HCT116 (cell line): ENCODE measurements at regions not wholly inside any gene's neighbourhood (a gene's known extent, or its start where the extent isn't known, plus 50 kb on each side); places are given as distances from the start of the nearest gene placed in this dataset.

ENCODE experiments used
- ATAC-seq: fragments of 200-7000 bp; cut with Tn5 transposase; 2 replicates; pipeline ENCODE4 v1.9.1; 2020; ENCODE audit warnings: mild to moderate bottlenecking, moderate library complexity
- BruUV-seq: library from RNA; stranded (reverse); fragments of 400-500 nt; replicated peaks from 2 replicates; lab custom pipeline; 2021; lab: Mats Ljungman, UMichigan
- CTCF ChIA-PET: fragments of 300-600 bp; sonication (Branson Sonifier 250); formaldehyde crosslinking; loops from one replicate; lab custom pipeline; 2021; ENCODE audit warnings: antibody characterized with exemption; lab: Charles Lee
- POLR2A ChIA-PET: fragments of 300-600, 350-600 bp; sonication (Branson Sonifier 250); formaldehyde crosslinking; loops from one replicate; lab custom pipeline; 2021; ENCODE audit warnings: antibody characterized with exemption; lab: Charles Lee
- RAD21 ChIA-PET, 2 experiments: fragments of 300-600 bp; sonication (Branson Sonifier 250); formaldehyde crosslinking; loops; one replicate each; lab custom pipeline; 2023; ENCODE audit warnings: low total read pairs in 2 of 2; ENCODE audit not compliant: uncharacterized antibody in 2 of 2, unreplicated experiment in 2 of 2, low non-redundant PET in 1 of 2; lab: Charles Lee
- DNase-seq: peaks from one replicate; pipeline ENCODE4 v3.0.0-alpha.2; 2010; ENCODE audit warnings: low read depth, low spot score
- H2AFZ ChIP-seq: fragments of 200-600 bp; shearing (Covaris generic), sonication (generic); 2 replicates; pipeline ENCODE4 v1.6.1; 2017; ENCODE audit warnings: low read depth, mixed run types, mixed read lengths, antibody characterized with exemption, low read length; ENCODE audit not compliant: poor library complexity, severe bottlenecking
- H3K27ac ChIP-seq: 2 replicates; pipeline ENCODE4 v1.5.1; 2012; ENCODE audit warnings: low read depth, low read length
- H3K27me3 ChIP-seq: fragments of 200-600 bp; sonication (generic); 2 replicates; pipeline ENCODE4 v1.6.1; 2016; ENCODE audit warnings: mixed run types, low read length, mixed read lengths; ENCODE audit not compliant: insufficient read depth
- H3K36me3 ChIP-seq, 2 experiments: fragments of 200-500 bp in 1 of 2; fragments of 200-600 bp in 1 of 2; sonication (Bioruptor generic) in 1 of 2; sonication (generic) in 1 of 2; 2 replicates each; pipeline versions ENCODE4 v1.5.1 to v1.6.1; 2014 to 2016; ENCODE audit warnings: low read length in 2 of 2, inconsistent platforms in 1 of 2, mixed read lengths in 1 of 2, mixed run types in 1 of 2; ENCODE audit not compliant: insufficient read depth in 2 of 2, control insufficient read depth in 1 of 2
- H3K4me1 ChIP-seq, 2 experiments: fragments of 200-600 bp in 1 of 2; sonication (generic) in 1 of 2; 2 replicates each; pipeline versions ENCODE4 v1.5.1 to v1.6.1; 2012 to 2017; ENCODE audit warnings: low read length in 2 of 2, inconsistent platforms in 1 of 2, mild to moderate bottlenecking in 1 of 2, mixed read lengths in 1 of 2, mixed run types in 1 of 2, moderate library complexity in 1 of 2; ENCODE audit not compliant: insufficient read depth in 2 of 2, control insufficient read depth in 1 of 2
- H3K4me2 ChIP-seq: fragments of 200-600 bp; sonication (generic); 2 replicates; pipeline ENCODE4 v1.6.1; 2017; ENCODE audit warnings: mixed run types, low read length, mixed read lengths
- H3K4me3 ChIP-seq, 2 experiments: fragments of 200-600 bp in 1 of 2; sonication (generic) in 1 of 2; replicated peaks in 1 of 2; 2 replicates each; pipeline ENCODE4 v1.5.1; 2011 to 2016; ENCODE audit warnings: low read length in 2 of 2, control low read depth in 1 of 2, low read depth in 1 of 2, mild to moderate bottlenecking in 1 of 2, mixed read lengths in 1 of 2, mixed run types in 1 of 2
- H3K79me2 ChIP-seq: fragments of 200-600 bp; sonication (generic); 2 replicates; pipeline ENCODE4 v1.6.1; 2017; ENCODE audit warnings: mild to moderate bottlenecking, mixed run types, low read length, moderate library complexity, mixed read lengths; ENCODE audit not compliant: insufficient read depth
- H3K9ac ChIP-seq: fragments of 200-600 bp; sonication (generic); 2 replicates; pipeline ENCODE4 v1.6.1; 2016; ENCODE audit warnings: low read length, mixed read lengths
- H3K9me2 ChIP-seq: fragments of 200-600 bp; sonication (generic), shearing (Covaris generic); 2 replicates; pipeline ENCODE4 v1.6.1; 2017; ENCODE audit warnings: mixed run types, mild to moderate bottlenecking, moderate library complexity; ENCODE audit not compliant: insufficient read depth
- H3K9me3 ChIP-seq, 2 experiments: fragments of 200-500 bp in 1 of 2; fragments of 200-600 bp in 1 of 2; sonication (Bioruptor generic) in 1 of 2; sonication (generic) in 1 of 2; 2 replicates each; pipeline ENCODE4 v1.6.1; 2014 to 2017; ENCODE audit warnings: low read length in 2 of 2, mixed read lengths in 2 of 2, inconsistent platforms in 1 of 2, low read depth in 1 of 2, mild to moderate bottlenecking in 1 of 2, mixed run types in 1 of 2, moderate library complexity in 1 of 2; ENCODE audit not compliant: control insufficient read depth in 1 of 2, insufficient read depth in 1 of 2
- H4K20me1 ChIP-seq: fragments of 200-600 bp; sonication (generic), shearing (Covaris generic); 2 replicates; pipeline ENCODE4 v1.6.1; 2017; ENCODE audit warnings: mixed run types, mild to moderate bottlenecking, moderate library complexity; ENCODE audit not compliant: insufficient read depth
- CEBPB ChIP-seq: IDR thresholded peaks from 2 replicates; pipeline ENCODE4 v1.6.1; 2012; ENCODE audit warnings: low read depth
- EGR1 ChIP-seq: IDR thresholded peaks from 2 replicates; pipeline ENCODE4 v1.6.1; 2012; ENCODE audit warnings: low read depth
- ELF1 ChIP-seq: IDR thresholded peaks from 2 replicates; pipeline ENCODE4 v1.6.1; 2012; ENCODE audit warnings: low read depth, borderline replicate concordance
- EZH2phosphoT487 ChIP-seq: fragments of 200-600 bp; IDR thresholded peaks from 2 replicates; pipeline ENCODE4 v1.6.1; 2018; ENCODE audit warnings: antibody characterized with exemption, borderline replicate concordance
- JUND ChIP-seq: IDR thresholded peaks from 2 replicates; pipeline ENCODE4 v1.6.1; 2012
- POLR2A ChIP-seq: IDR thresholded peaks from 2 replicates; pipeline ENCODE4 v1.7.0; 2011; ENCODE audit warnings: borderline replicate concordance; ENCODE audit not compliant: insufficient read depth, insufficient read length; ENCODE audit errors: extremely low read depth
- POLR2AphosphoS5 ChIP-seq: IDR thresholded peaks from 2 replicates; pipeline ENCODE4 v1.6.1; 2011; ENCODE audit warnings: mild to moderate bottlenecking, low read depth, low read length, moderate library complexity
- RAD21 ChIP-seq: IDR thresholded peaks from 2 replicates; pipeline ENCODE4 v1.6.1; 2012; ENCODE audit warnings: low read depth, mild to moderate bottlenecking
- SIN3A ChIP-seq: IDR thresholded peaks from 2 replicates; pipeline ENCODE4 v1.6.1; 2012; ENCODE audit warnings: low read depth
- SP1 ChIP-seq: IDR thresholded peaks from 2 replicates; pipeline ENCODE4 v1.6.1; 2012; ENCODE audit warnings: low read depth
- SRF ChIP-seq: IDR thresholded peaks from 2 replicates; pipeline ENCODE4 v1.6.1; 2012; ENCODE audit warnings: low read depth
- TCF7L2 ChIP-seq: IDR thresholded peaks from 2 replicates; pipeline ENCODE4 v1.7.0; 2011; ENCODE audit warnings: borderline replicate concordance, inconsistent platforms; ENCODE audit not compliant: insufficient read depth, insufficient read length; ENCODE audit errors: extremely low read depth
- YY1 ChIP-seq: IDR thresholded peaks from 2 replicates; pipeline ENCODE4 v1.6.1; 2011; ENCODE audit warnings: low read length, low read depth, moderate library complexity, mild to moderate bottlenecking; ENCODE audit not compliant: insufficient replicate concordance; ENCODE audit errors: extremely low read depth
- ZFX ChIP-seq: fragments of 450-650 bp; IDR thresholded peaks from 2 replicates; pipeline ENCODE4 v1.6.1; 2017
- intact Hi-C: fragments of 100-400 bp; cut with micrococcal nuclease; formaldehyde crosslinking; loops from 2 replicates; pipeline ENCODE4 v1.10.0; 2022
- TF ChIP-seq, protein P1 (sequence below), 3 experiments: fragments of 200-600 bp in 1 of 3; sonication (generic) in 1 of 3; IDR thresholded peaks in 2 of 3; conservative IDR thresholded peaks in 1 of 3; 2 replicates each; pipeline ENCODE4 v1.5.1; 2012 to 2017; ENCODE audit warnings: low read depth in 2 of 3, low read length in 2 of 3, antibody characterized with exemption in 1 of 3, borderline replicate concordance in 1 of 3, control low read depth in 1 of 3, mild to moderate bottlenecking in 1 of 3, mixed read lengths in 1 of 3, mixed run types in 1 of 3, moderate library complexity in 1 of 3; ENCODE audit not compliant: insufficient read depth in 1 of 3
- TF ChIP-seq, protein P2 (sequence below): IDR thresholded peaks from 2 replicates; pipeline ENCODE4 v1.6.1; 2012
- TF ChIP-seq, protein P3 (sequence below): IDR thresholded peaks from 2 replicates; pipeline ENCODE4 v1.6.1; 2011; ENCODE audit warnings: mild to moderate bottlenecking, low read length, moderate library complexity; ENCODE audit not compliant: insufficient replicate concordance; ENCODE audit errors: extremely low read depth
- TF ChIP-seq, protein P4 (sequence below): IDR thresholded peaks from 2 replicates; pipeline ENCODE4 v1.6.1; 2012
- TF ChIP-seq, protein P5 (sequence below): IDR thresholded peaks from 2 replicates; pipeline ENCODE4 v1.6.1; 2012; ENCODE audit warnings: low read depth

DNA sequence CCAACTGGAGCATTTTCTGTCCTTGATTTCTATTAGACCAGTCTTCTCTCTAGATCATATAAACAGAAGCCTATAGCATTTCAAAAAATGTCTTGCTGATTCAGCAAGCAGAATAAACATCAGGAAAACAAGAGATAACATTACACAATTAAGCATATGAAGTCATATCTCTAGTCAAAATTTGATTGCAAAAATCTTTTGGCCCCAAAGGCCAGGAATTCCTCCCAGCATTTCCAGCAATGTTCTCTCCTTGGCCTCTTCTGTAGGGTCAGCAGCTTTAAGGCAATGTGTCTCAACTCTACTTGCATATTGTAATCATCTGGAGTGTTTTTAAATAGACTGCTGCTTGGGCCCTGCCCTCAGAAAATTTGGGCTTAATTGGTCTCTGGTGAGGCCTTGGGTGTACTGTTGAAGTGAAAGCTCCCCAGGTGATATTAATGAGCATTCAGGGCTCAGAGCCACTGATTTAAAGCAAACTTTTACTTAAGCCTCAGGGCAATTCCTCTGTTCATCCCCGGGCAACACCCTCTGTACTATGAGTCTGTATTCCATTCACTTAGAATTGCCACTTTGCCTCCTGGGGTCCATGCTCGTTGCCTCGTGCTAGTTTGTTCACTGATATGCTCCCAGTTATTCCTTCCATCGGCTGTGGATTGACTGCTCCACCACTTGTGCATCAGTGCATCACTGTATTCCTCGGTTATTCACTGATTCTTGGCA, 1072.6 kb downstream of the ROBO2 start:
- Histone ChIP-seq H3K9ac (no peak overlapping the region), H3K36me3 (no peaks in the 10 kb centered on the region), H3K4me2 (no peak overlapping the region), H3K4me1 (no peaks in the 10 kb centered on the region), H3K9me2 (no peaks in the 10 kb centered on the region), H3K79me2 (no peaks in the 10 kb centered on the region), H3K27me3 (no peaks in the 10 kb centered on the region), H3K27ac (no peak overlapping the region), H2AFZ (no peak overlapping the region), H3K9me3 (peaks cover 4 to 20% of the 10 kb centered on the region in 2 experiments; a peak in 2 of 4 replicates), H4K20me1 (no peaks in the 10 kb centered on the region), H3K4me3 (no peak overlapping the region)
- no TSS peak for BruUV-seq
- ChIA-PET POLR2A (no interaction called here), CTCF (no interaction called here), RAD21 (no interaction called here)
- intact Hi-C loops = no loop called here
- TF ChIP-seq, protein P1, sequence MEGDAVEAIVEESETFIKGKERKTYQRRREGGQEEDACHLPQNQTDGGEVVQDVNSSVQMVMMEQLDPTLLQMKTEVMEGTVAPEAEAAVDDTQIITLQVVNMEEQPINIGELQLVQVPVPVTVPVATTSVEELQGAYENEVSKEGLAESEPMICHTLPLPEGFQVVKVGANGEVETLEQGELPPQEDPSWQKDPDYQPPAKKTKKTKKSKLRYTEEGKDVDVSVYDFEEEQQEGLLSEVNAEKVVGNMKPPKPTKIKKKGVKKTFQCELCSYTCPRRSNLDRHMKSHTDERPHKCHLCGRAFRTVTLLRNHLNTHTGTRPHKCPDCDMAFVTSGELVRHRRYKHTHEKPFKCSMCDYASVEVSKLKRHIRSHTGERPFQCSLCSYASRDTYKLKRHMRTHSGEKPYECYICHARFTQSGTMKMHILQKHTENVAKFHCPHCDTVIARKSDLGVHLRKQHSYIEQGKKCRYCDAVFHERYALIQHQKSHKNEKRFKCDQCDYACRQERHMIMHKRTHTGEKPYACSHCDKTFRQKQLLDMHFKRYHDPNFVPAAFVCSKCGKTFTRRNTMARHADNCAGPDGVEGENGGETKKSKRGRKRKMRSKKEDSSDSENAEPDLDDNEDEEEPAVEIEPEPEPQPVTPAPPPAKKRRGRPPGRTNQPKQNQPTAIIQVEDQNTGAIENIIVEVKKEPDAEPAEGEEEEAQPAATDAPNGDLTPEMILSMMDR (IDR thresholded peaks at IDR 0.05 in 2 of 3, conservative IDR thresholded peaks at IDR 0.05 in 1 of 3; ENCODE audit: borderline replicate concordance in 1 of 3, insufficient read depth in 1 of 3, low read depth in 2 of 3, low read length in 2 of 3) = no peak
- TF ChIP-seq ZFX (no peak), SRF (no peak), YY1 (no peak), EGR1 (no peak), TCF7L2 (no peak), CEBPB (no peak), SP1 (no peak), SIN3A (no peak), POLR2AphosphoS5 (no peak), ELF1 (no peak), RAD21 (no peak), POLR2A (no peak), EZH2phosphoT487 (no peak), JUND (no peak)
- TF ChIP-seq, protein P2, sequence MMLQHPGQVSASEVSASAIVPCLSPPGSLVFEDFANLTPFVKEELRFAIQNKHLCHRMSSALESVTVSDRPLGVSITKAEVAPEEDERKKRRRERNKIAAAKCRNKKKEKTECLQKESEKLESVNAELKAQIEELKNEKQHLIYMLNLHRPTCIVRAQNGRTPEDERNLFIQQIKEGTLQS = no peak
- TF ChIP-seq, protein P3, sequence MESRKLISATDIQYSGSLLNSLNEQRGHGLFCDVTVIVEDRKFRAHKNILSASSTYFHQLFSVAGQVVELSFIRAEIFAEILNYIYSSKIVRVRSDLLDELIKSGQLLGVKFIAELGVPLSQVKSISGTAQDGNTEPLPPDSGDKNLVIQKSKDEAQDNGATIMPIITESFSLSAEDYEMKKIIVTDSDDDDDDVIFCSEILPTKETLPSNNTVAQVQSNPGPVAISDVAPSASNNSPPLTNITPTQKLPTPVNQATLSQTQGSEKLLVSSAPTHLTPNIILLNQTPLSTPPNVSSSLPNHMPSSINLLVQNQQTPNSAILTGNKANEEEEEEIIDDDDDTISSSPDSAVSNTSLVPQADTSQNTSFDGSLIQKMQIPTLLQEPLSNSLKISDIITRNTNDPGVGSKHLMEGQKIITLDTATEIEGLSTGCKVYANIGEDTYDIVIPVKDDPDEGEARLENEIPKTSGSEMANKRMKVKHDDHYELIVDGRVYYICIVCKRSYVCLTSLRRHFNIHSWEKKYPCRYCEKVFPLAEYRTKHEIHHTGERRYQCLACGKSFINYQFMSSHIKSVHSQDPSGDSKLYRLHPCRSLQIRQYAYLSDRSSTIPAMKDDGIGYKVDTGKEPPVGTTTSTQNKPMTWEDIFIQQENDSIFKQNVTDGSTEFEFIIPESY = no peak
- TF ChIP-seq, protein P4, sequence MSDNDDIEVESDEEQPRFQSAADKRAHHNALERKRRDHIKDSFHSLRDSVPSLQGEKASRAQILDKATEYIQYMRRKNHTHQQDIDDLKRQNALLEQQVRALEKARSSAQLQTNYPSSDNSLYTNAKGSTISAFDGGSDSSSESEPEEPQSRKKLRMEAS = no peak
- TF ChIP-seq, protein P5, sequence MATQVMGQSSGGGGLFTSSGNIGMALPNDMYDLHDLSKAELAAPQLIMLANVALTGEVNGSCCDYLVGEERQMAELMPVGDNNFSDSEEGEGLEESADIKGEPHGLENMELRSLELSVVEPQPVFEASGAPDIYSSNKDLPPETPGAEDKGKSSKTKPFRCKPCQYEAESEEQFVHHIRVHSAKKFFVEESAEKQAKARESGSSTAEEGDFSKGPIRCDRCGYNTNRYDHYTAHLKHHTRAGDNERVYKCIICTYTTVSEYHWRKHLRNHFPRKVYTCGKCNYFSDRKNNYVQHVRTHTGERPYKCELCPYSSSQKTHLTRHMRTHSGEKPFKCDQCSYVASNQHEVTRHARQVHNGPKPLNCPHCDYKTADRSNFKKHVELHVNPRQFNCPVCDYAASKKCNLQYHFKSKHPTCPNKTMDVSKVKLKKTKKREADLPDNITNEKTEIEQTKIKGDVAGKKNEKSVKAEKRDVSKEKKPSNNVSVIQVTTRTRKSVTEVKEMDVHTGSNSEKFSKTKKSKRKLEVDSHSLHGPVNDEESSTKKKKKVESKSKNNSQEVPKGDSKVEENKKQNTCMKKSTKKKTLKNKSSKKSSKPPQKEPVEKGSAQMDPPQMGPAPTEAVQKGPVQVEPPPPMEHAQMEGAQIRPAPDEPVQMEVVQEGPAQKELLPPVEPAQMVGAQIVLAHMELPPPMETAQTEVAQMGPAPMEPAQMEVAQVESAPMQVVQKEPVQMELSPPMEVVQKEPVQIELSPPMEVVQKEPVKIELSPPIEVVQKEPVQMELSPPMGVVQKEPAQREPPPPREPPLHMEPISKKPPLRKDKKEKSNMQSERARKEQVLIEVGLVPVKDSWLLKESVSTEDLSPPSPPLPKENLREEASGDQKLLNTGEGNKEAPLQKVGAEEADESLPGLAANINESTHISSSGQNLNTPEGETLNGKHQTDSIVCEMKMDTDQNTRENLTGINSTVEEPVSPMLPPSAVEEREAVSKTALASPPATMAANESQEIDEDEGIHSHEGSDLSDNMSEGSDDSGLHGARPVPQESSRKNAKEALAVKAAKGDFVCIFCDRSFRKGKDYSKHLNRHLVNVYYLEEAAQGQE = no peak
- ATAC-seq (no peak), DNase-seq (no peak)
